Astrocyte (in vitro differentiated cells and primary cell): ENCODE measurements at regions not wholly inside any gene's neighbourhood (a gene's known extent, or its start where the extent isn't known, plus 50 kb on each side); places are given as distances from the start of the nearest gene placed in this dataset.

ENCODE experiments used
- CTCF ChIP-seq: IDR thresholded peaks from 2 replicates; pipeline ENCODE4 v1.5.1; 2011; ENCODE audit warnings: low read depth, mild to moderate bottlenecking, inconsistent platforms, low read length, moderate library complexity; ENCODE audit not compliant: insufficient read depth
- EZH2 ChIP-seq: IDR thresholded peaks from 2 replicates; pipeline ENCODE4 v1.6.1; 2012; ENCODE audit warnings: mild to moderate bottlenecking, low read length, inconsistent platforms; ENCODE audit not compliant: insufficient read depth

GRCh38 chr12:38409511-38409910 lies 92.9 kb downstream of the ALG10B start:
- TF ChIP-seq CTCF: no peak
- no peak for TF ChIP-seq EZH2
